PC-3 (cell line): ENCODE measurements at regions not wholly inside any gene's neighbourhood (a gene's known extent, or its start where the extent isn't known, plus 50 kb on each side); places are given as distances from the start of the nearest gene placed in this dataset.

Experiments used
- ATAC-seq: fragments of 200-7000 bp; cut with Tn5 transposase; 2 replicates; pipeline ENCODE4 v1.9.1; 2020; ENCODE audit warnings: mild to moderate bottlenecking, moderate library complexity
- BruUV-seq: library from RNA; stranded (reverse); fragments of 400-500 nt; replicated peaks from 2 replicates; lab custom pipeline; 2021; lab: Mats Ljungman, UMichigan
- CTCF ChIA-PET: fragments of 300-600 bp; sonication (Branson Sonifier 250); formaldehyde crosslinking; loops from one replicate; lab custom pipeline; 2022; ENCODE audit warnings: antibody characterized with exemption; lab: Charles Lee
- POLR2A ChIA-PET: fragments of 300-600 bp; sonication (Branson Sonifier 250); formaldehyde crosslinking; loops from one replicate; lab custom pipeline; 2022; ENCODE audit warnings: antibody characterized with exemption; ENCODE audit not compliant: unreplicated experiment; lab: Charles Lee
- DNase-seq: peaks from one replicate; pipeline ENCODE4 v3.0.0-alpha.2; 2015
- H2AFZ ChIP-seq: fragments of 300-600 bp; sonication (generic); 2 replicates; pipeline ENCODE4 v1.6.0; 2016; ENCODE audit warnings: antibody characterized with exemption, low read length
- H3F3A ChIP-seq: fragments of 300-600 bp; sonication (generic); one replicate; pipeline ENCODE4 v1.6.0; 2017; ENCODE audit warnings: antibody characterized with exemption, low read length, control low read depth, mild to moderate bottlenecking; ENCODE audit not compliant: unreplicated experiment
- H3K27ac ChIP-seq: fragments of 300-600 bp; sonication (generic); 2 replicates; pipeline ENCODE4 v1.5.1; 2016; ENCODE audit warnings: mild to moderate bottlenecking, low read length
- H3K27me3 ChIP-seq: fragments of 300-600 bp; sonication (generic); 2 replicates; pipeline ENCODE4 v1.6.1; 2016; ENCODE audit warnings: low read length, mixed read lengths
- H3K36me3 ChIP-seq: fragments of 300-600 bp; sonication (generic); 2 replicates; pipeline ENCODE4 v1.6.1; 2016; ENCODE audit warnings: low read depth, mixed run types, low read length, mixed read lengths
- H3K4me1 ChIP-seq: fragments of 300-600 bp; sonication (generic); 2 replicates; pipeline ENCODE4 v1.5.1; 2016; ENCODE audit warnings: low read length; ENCODE audit not compliant: insufficient read depth
- H3K4me2 ChIP-seq: fragments of 300-600 bp; sonication (generic); 2 replicates; pipeline ENCODE4 v1.6.0; 2016; ENCODE audit warnings: low read length
- H3K4me3 ChIP-seq: fragments of 300-600 bp; sonication (generic); 2 replicates; pipeline ENCODE4 v1.5.1; 2016; ENCODE audit warnings: mild to moderate bottlenecking, low read length, mixed read lengths
- H3K79me2 ChIP-seq: fragments of 300-600 bp; sonication (generic); 2 replicates; pipeline ENCODE4 v1.6.1; 2017; ENCODE audit warnings: low read length, mixed read lengths
- H3K9ac ChIP-seq: fragments of 300-600 bp; sonication (generic); 2 replicates; pipeline ENCODE4 v1.6.0; 2016; ENCODE audit warnings: mild to moderate bottlenecking, low read length
- H3K9me2 ChIP-seq: fragments of 300-600 bp; sonication (generic); replicated peaks from 2 replicates; pipeline ENCODE4 v1.6.1; 2016; ENCODE audit warnings: mixed run types, low read length, mixed read lengths
- H3K9me3 ChIP-seq: fragments of 300-600 bp; sonication (generic); 2 replicates; pipeline ENCODE4 v1.6.1; 2016; ENCODE audit warnings: low read length, mixed read lengths
- H4K20me1 ChIP-seq: fragments of 300-600 bp; sonication (generic); 2 replicates; pipeline ENCODE4 v1.6.1; 2016; ENCODE audit warnings: low read length, mixed read lengths
- CTCF ChIP-seq: fragments of 300-600 bp; sonication (generic); conservative IDR thresholded peaks from 2 replicates; pipeline ENCODE4 v1.5.1; 2017; ENCODE audit warnings: antibody characterized with exemption, low read depth, mild to moderate bottlenecking, low read length
- EZH2 ChIP-seq: fragments of 300-600 bp; sonication (generic); IDR thresholded peaks from one replicate; pipeline ENCODE4 v1.6.1; 2017; ENCODE audit warnings: antibody characterized with exemption, mild to moderate bottlenecking, low read length; ENCODE audit not compliant: unreplicated experiment
- EZH2phosphoT487 ChIP-seq: fragments of 300-600 bp; sonication (generic); IDR thresholded peaks from 2 replicates; pipeline ENCODE4 v1.6.1; 2018; ENCODE audit warnings: mild to moderate bottlenecking, antibody characterized with exemption, low read length, borderline replicate concordance
- intact Hi-C: fragments of 100-400 bp; cut with micrococcal nuclease; formaldehyde crosslinking; loops from 2 replicates; pipeline ENCODE4 v1.9.0; 2023

GRCh38 chr14:26794731-26795130 is 196.9 kb upstream of the NOVA1 start:
- no peaks in the 10 kb centered on the region for H3K27me3 ChIP-seq
- H3K9me2 ChIP-seq, result no peaks in the 10 kb centered on the region
- H4K20me1 ChIP-seq, result no peaks in the 10 kb centered on the region
- H3K27ac ChIP-seq, result no peak overlapping the region
- no TSS peak for BruUV-seq
- no peaks in the 10 kb centered on the region for H3K36me3 ChIP-seq
- POLR2A ChIA-PET, result no interaction called here
- no peak overlapping the region for H3K4me2 ChIP-seq
- intact Hi-C loops, result no loop called here
- no peak for ATAC-seq
- H3K9ac ChIP-seq, result no peak overlapping the region
- H3K4me1 ChIP-seq, result no peaks in the 10 kb centered on the region
- no peak overlapping the region for H3K4me3 ChIP-seq
- no peaks in the 10 kb centered on the region for H3F3A ChIP-seq
- TF ChIP-seq EZH2 (no peak), EZH2phosphoT487 (no peak), CTCF (no peak)
- CTCF ChIA-PET, result no interaction called here
- no peak overlapping the region for H2AFZ ChIP-seq
- DNase-seq, result no peak
- H3K79me2 ChIP-seq, result no peaks in the 10 kb centered on the region
- no peaks in the 10 kb centered on the region for H3K9me3 ChIP-seq

GRCh38 chr14:26808407-26808806 is 210.6 kb upstream of the NOVA1 start:
- H2AFZ ChIP-seq, result no peak overlapping the region
- DNase-seq, result peak; percentile 61
- intact Hi-C loops, result no loop called here
- no peak overlapping the region for H3K9ac ChIP-seq
- no peaks in the 10 kb centered on the region for H3K9me3 ChIP-seq
- no peaks in the 10 kb centered on the region for H4K20me1 ChIP-seq
- H3K27ac ChIP-seq, result 0 out of 2 replicates have a peak overlapping the region, but pooled peaks have one; percentile 7
- H3K27me3 ChIP-seq, result no peaks in the 10 kb centered on the region
- ChIA-PET POLR2A (interaction anchor here (1.0 kb wide), 1 partner anchor 33 kb away, joined by 10 read pairs; no protein-coding TSS in a partner anchor), CTCF (no interaction called here)
- no peaks in the 10 kb centered on the region for H3K36me3 ChIP-seq
- peak; percentile 91 for ATAC-seq
- H3K4me3 ChIP-seq, result no peak overlapping the region
- peaks cover 11% of the 10 kb centered on the region for H3K4me1 ChIP-seq
- H3K4me2 ChIP-seq, result peak overlapping the region; percentile 39
- H3K9me2 ChIP-seq, result no peaks in the 10 kb centered on the region
- BruUV-seq, result no TSS peak
- no peak for TF ChIP-seq EZH2
- no peak for TF ChIP-seq CTCF
- TF ChIP-seq EZH2phosphoT487, result no peak
- H3K79me2 ChIP-seq, result no peaks in the 10 kb centered on the region
- no peaks in the 10 kb centered on the region for H3F3A ChIP-seq

GRCh38 chr14:26810631-26811030 is 212.8 kb upstream of the NOVA1 start:
- H3F3A ChIP-seq, result no peaks in the 10 kb centered on the region
- no peak overlapping the region for H3K4me3 ChIP-seq
- H3K79me2 ChIP-seq, result no peaks in the 10 kb centered on the region
- ChIA-PET CTCF (no interaction called here), POLR2A (no interaction called here)
- no peaks in the 10 kb centered on the region for H3K9me3 ChIP-seq
- intact Hi-C loops, result no loop called here
- no peak for ATAC-seq
- no peak overlapping the region for H3K9ac ChIP-seq
- no peak for DNase-seq
- H3K27ac ChIP-seq, result no peak overlapping the region
- H2AFZ ChIP-seq, result no peak overlapping the region
- H3K36me3 ChIP-seq, result no peaks in the 10 kb centered on the region
- H3K9me2 ChIP-seq, result no peaks in the 10 kb centered on the region
- BruUV-seq, result no TSS peak
- H4K20me1 ChIP-seq, result no peaks in the 10 kb centered on the region
- no peaks in the 10 kb centered on the region for H3K27me3 ChIP-seq
- TF ChIP-seq EZH2phosphoT487, result no peak
- TF ChIP-seq CTCF, result no peak
- TF ChIP-seq EZH2, result no peak
- peaks cover 11% of the 10 kb centered on the region for H3K4me1 ChIP-seq
- no peak overlapping the region for H3K4me2 ChIP-seq
